ENCODE measurements at regions not wholly inside any gene's neighbourhood (a gene's known extent, or its start where the extent isn't known, plus 50 kb on each side); places are given as distances from the start of the nearest gene placed in this dataset.

DNA sequence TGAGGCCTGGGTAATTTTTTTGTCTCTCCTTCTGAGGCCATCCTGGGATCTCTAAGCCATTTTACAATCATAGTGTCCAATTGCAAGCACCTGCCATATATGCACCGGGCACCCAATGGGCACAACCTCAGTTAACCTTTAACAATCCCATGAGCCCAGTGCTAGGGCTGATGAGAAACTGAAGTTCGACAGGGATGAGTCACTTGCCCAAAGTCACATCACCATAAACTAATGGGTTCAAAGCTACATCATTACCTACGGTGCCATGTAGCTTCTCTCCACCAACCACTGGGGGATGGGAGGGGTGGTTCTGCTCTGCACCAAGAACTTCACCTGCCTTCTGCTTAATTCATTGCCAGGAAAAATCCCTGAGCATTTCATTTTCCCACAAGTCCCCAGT lies 95.8 kb upstream of the ZNF716 start:
- H3K9me3 ChIP-seq (ENCODE audit: control insufficient read depth, insufficient read depth, low read depth, low read length) = no peaks in the 10 kb centered on the region
- H3K4me1 ChIP-seq (ENCODE audit: control insufficient read depth, insufficient read depth, low read length) = no peaks in the 10 kb centered on the region
- CTCF ChIA-PET = interaction anchor here (0.5 kb wide), 1 partner anchor 1351 kb away, joined by 4 read pairs; no protein-coding TSS in a partner anchor
- TF ChIP-seq ZNF558 (tag by site-specific recombination; IDR thresholded peaks at IDR 0.05) = no peak
- TF ChIP-seq, protein P1, sequence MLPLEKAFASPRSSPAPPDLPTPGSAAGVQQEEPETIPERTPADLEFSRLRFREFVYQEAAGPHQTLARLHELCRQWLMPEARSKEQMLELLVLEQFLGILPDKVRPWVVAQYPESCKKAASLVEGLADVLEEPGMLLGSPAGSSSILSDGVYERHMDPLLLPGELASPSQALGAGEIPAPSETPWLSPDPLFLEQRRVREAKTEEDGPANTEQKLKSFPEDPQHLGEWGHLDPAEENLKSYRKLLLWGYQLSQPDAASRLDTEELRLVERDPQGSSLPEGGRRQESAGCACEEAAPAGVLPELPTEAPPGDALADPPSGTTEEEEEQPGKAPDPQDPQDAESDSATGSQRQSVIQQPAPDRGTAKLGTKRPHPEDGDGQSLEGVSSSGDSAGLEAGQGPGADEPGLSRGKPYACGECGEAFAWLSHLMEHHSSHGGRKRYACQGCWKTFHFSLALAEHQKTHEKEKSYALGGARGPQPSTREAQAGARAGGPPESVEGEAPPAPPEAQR (tag by site-specific recombination; IDR thresholded peaks at IDR 0.05) = no peak
- no peak for TF ChIP-seq ZNF433 (tag by site-specific recombination; IDR thresholded peaks at IDR 0.05; ENCODE audit: low read depth)
- no peak for TF ChIP-seq SCRT1 (tag by site-specific recombination; IDR thresholded peaks at IDR 0.05; ENCODE audit: borderline replicate concordance)
- TF ChIP-seq ZNF280D (tag by site-specific recombination; IDR thresholded peaks at IDR 0.05) = no peak
- TF ChIP-seq GLI2 (tag by site-specific recombination; IDR thresholded peaks at IDR 0.05; ENCODE audit: borderline replicate concordance, low read depth) = no peak
- no peak for TF ChIP-seq ZNF10 (tag by site-specific recombination; IDR thresholded peaks at IDR 0.05)
- TF ChIP-seq, protein P2, sequence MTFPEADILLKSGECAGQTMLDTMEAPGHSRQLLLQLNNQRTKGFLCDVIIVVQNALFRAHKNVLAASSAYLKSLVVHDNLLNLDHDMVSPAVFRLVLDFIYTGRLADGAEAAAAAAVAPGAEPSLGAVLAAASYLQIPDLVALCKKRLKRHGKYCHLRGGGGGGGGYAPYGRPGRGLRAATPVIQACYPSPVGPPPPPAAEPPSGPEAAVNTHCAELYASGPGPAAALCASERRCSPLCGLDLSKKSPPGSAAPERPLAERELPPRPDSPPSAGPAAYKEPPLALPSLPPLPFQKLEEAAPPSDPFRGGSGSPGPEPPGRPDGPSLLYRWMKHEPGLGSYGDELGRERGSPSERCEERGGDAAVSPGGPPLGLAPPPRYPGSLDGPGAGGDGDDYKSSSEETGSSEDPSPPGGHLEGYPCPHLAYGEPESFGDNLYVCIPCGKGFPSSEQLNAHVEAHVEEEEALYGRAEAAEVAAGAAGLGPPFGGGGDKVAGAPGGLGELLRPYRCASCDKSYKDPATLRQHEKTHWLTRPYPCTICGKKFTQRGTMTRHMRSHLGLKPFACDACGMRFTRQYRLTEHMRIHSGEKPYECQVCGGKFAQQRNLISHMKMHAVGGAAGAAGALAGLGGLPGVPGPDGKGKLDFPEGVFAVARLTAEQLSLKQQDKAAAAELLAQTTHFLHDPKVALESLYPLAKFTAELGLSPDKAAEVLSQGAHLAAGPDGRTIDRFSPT (tag by site-specific recombination; IDR thresholded peaks at IDR 0.05) = no peak
- no peak for TF ChIP-seq ZNF48 (tag by site-specific recombination; IDR thresholded peaks at IDR 0.05)
- TF ChIP-seq ZNF394 (tag by site-specific recombination; IDR thresholded peaks at IDR 0.05; ENCODE audit: borderline replicate concordance) = no peak
- no peak for TF ChIP-seq ZNF555 (tag by site-specific recombination; conservative IDR thresholded peaks at IDR 0.05)
- TF ChIP-seq, protein P3, sequence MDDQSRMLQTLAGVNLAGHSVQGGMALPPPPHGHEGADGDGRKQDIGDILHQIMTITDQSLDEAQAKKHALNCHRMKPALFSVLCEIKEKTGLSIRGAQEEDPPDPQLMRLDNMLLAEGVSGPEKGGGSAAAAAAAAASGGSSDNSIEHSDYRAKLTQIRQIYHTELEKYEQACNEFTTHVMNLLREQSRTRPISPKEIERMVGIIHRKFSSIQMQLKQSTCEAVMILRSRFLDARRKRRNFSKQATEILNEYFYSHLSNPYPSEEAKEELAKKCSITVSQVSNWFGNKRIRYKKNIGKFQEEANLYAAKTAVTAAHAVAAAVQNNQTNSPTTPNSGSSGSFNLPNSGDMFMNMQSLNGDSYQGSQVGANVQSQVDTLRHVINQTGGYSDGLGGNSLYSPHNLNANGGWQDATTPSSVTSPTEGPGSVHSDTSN (CRISPR knock-in tag; IDR thresholded peaks at IDR 0.05) = no peak
- no peak for TF ChIP-seq IKZF3 (tag by site-specific recombination; IDR thresholded peaks at IDR 0.05)
- no peak for TF ChIP-seq ZNF311 (tag by site-specific recombination; IDR thresholded peaks at IDR 0.05; ENCODE audit: borderline replicate concordance)
- no peak for TF ChIP-seq ZBTB8A (tag by site-specific recombination; IDR thresholded peaks at IDR 0.05)
- TF ChIP-seq, protein P4, sequence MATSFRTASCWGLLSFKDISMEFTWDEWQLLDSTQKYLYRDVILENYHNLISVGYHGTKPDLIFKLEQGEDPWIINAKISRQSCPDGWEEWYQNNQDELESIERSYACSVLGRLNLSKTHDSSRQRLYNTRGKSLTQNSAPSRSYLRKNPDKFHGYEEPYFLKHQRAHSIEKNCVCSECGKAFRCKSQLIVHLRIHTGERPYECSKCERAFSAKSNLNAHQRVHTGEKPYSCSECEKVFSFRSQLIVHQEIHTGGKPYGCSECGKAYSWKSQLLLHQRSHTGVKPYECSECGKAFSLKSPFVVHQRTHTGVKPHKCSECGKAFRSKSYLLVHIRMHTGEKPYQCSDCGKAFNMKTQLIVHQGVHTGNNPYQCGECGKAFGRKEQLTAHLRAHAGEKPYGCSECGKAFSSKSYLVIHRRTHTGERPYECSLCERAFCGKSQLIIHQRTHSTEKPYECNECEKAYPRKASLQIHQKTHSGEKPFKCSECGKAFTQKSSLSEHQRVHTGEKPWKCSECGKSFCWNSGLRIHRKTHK (tag by site-specific recombination; IDR thresholded peaks at IDR 0.05) = no peak
- no peak for TF ChIP-seq ZNF843 (tag by site-specific recombination; IDR thresholded peaks at IDR 0.05)
- TF ChIP-seq, protein P5, sequence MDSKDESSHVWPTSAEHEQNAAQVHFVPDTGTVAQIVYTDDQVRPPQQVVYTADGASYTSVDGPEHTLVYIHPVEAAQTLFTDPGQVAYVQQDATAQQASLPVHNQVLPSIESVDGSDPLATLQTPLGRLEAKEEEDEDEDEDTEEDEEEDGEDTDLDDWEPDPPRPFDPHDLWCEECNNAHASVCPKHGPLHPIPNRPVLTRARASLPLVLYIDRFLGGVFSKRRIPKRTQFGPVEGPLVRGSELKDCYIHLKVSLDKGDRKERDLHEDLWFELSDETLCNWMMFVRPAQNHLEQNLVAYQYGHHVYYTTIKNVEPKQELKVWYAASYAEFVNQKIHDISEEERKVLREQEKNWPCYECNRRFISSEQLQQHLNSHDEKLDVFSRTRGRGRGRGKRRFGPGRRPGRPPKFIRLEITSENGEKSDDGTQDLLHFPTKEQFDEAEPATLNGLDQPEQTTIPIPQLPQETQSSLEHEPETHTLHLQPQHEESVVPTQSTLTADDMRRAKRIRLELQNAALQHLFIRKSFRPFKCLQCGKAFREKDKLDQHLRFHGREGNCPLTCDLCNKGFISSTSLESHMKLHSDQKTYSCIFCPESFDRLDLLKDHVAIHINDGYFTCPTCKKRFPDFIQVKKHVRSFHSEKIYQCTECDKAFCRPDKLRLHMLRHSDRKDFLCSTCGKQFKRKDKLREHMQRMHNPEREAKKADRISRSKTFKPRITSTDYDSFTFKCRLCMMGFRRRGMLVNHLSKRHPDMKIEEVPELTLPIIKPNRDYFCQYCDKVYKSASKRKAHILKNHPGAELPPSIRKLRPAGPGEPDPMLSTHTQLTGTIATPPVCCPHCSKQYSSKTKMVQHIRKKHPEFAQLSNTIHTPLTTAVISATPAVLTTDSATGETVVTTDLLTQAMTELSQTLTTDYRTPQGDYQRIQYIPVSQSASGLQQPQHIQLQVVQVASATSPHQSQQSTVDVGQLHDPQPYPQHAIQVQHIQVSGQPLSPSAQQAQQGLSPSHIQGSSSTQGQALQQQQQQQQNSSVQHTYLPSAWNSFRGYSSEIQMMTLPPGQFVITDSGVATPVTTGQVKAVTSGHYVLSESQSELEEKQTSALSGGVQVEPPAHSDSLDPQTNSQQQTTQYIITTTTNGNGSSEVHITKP (tag by site-specific recombination; IDR thresholded peaks at IDR 0.05) = no peak
- no peak for TF ChIP-seq GLIS2 (tag by site-specific recombination; IDR thresholded peaks at IDR 0.05)
- no peak for TF ChIP-seq ZNF16 (tag by site-specific recombination; IDR thresholded peaks at IDR 0.05; ENCODE audit: low read depth)
- H3K36me3 ChIP-seq (ENCODE audit: control insufficient read depth in 2 of 2, insufficient read depth in 1 of 2, low read length in 2 of 2) = no peaks in the 10 kb centered on the region
- H3K4me3 ChIP-seq (ENCODE audit: low read depth, low read length) = no peak overlapping the region
- H3K27ac ChIP-seq (ENCODE audit: extremely low read depth, low read depth, low read length) = no peak overlapping the region
- POLR2A ChIA-PET = no interaction called here

Data from HEK293 (cell line).